NCI-H524 treated with DMSO at 0.1 percent for 48 hours (cell line): ENCODE measurements at regions not wholly inside any gene's neighbourhood (a gene's known extent, or its start where the extent isn't known, plus 50 kb on each side); places are given as distances from the start of the nearest gene placed in this dataset.

ENCODE experiments used
- DNase-seq: peaks from one replicate; lab custom pipeline; 2025; lab: John Stamatoyannopoulos, UW

DNA sequence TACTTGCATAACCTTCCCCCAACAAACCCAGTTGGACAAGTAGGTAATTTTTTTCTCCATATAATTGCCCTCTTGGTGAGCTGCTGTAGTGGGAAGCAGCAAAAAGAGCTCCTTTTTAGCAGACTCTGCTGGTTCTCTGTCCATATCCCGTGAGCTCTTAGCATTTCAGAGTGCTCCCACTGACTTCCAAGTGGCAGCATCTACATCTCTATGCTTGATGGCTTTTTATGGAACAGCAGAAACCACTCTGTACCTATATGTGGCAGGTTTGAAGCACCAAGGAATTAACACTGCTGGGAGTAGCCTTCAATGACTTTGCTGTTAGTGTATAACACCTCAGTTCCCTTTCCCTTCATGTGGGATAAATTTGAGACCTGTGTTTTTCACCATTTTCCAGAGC, 168.4 kb upstream of the NHS start:
- DNase-seq = no peak

DNA sequence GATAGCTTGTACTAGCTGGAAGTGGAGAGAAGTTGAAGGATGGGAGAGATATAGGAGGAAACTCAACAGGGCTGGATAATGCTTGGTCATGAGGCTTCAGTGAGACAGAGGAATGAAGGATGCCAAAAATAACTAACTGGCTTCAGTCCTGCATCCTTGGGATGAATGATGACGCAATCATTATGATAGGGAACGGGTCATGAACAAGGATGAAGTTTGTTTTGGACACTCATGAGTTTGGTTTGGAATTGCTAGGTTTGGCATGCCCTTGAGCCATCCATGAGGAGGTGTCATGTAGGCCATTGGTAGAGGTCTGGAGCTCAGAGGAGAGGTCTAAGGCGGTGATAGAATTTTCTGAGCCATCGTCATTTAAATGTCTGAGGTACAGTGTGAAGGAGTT, 160.0 kb upstream of the NHS start:
- no peak for DNase-seq

- DNase-seq = no peak
Measured at GRCh38 chrX:17226736-17227135, 148.3 kb upstream of the NHS start.

DNA sequence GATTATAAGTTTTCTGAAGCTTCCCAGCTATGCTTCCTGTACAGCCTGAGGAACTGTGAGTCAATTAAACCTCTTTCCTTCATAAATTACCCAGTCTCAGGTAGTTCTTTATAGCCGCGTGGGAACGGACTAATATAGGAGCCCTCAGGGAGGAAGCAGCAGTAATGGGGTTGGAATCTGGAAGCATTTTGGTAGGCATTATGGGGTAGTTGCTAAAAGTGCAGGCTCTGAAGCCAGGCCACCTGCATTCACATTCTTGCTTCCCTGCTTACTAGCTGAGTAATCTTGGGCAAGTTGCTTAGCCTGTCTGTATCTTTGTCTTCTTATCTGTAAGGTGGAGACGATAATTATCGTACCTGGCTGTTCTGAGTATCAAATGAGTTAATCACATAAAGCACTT, 137.9 kb upstream of the NHS start:
- no peak for DNase-seq

GRCh38 chrX:17242470-17242869, 132.5 kb upstream of the NHS start:
- peak; percentile 25 for DNase-seq

DNA sequence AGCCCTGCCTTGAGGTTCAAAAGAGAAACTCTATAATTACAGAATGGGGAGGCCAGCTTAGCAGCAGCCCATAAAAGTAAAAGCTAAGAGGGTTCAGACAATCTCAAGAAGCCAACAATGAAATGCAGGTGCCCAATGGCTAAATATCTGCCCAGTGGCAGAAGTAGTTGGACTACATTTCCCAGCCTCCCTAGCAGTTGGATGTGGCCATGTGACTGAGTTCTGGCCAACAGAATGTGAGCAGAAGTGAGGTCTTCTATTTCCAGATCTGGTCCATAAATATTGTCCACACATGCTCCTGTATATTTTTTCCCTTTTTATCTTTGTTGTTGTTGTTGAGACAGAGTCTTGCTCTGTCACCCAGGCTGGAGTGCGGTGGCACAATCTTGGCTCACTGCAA, 127.9 kb upstream of the NHS start:
- no peak for DNase-seq

DNA sequence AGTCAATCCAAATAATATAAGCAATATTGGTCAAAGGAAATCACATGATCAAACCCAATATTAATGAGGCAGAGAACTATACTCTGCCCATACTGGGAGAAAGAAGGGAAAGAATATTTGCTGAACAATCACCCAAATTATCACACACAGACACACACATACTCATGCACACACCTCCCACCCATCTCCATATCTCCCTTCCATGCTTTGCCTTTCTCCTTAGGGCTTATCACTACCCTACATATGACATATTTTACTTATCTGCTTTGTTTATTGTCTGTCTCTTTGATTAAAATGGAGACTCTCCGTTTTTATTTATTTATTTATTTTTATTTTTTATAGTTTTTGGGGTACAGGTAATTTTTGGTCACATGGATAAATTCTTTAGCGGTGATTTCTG, 112.9 kb upstream of the NHS start:
- no peak for DNase-seq

DNA sequence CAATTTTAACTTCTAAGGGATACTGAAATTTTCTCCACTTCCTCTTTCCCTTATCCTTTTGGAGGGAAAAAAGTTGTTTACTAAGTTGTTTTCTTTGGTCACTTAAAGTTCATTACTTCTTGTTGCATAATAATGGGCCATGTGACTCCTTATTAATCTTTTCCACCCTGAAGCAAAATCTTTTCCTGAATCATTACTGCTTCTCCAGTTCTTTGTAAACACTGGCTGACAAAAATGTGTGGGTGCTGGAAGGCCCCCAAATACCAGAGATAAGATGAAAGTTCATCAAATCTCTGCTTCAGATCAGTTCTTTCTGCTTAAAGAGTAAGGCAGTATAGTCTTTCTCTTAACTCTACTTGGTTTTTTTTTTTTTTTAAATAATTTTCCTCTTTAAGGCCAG, 108.9 kb upstream of the NHS start:
- DNase-seq = no peak

GRCh38 chrX:17278961-17279360, 96.0 kb upstream of the NHS start:
- DNase-seq = no peak

GRCh38 chrX:17285983-17286382, 89.0 kb upstream of the NHS start:
- no peak for DNase-seq

DNA sequence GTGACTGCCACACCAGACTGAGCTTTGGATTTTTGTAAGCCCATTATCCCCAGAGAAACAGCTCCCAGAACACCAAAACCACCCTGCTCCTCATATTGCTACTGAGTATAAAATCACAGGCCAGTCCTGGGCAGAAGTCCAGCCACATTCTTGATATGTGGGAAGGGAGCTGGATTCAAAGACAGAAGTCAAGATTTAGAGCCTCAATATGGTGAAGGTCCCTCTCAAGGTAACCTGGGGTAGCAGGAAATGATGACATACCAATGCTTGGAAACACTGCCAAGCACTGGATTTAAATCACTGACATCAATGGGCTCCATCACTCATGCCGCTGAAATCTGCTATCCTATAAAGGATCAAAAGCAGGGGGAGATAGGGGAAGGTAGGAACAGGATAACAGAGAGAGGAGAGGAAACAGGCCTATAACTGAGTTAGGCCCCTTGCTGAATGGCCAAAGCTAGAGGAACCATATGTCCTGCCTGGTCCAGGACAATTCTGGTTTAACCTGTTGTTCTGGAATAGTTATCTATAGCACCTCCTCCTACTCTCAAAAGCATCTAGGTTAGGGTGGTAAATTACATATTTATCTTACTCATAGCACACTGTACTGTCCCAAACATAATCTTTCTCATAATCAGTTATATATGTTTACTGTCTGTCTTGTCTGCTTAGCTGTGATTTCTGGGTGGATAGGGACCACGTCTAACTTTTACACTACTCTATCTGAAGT, 83.7 kb upstream of the NHS start:
- no peak for DNase-seq

DNA sequence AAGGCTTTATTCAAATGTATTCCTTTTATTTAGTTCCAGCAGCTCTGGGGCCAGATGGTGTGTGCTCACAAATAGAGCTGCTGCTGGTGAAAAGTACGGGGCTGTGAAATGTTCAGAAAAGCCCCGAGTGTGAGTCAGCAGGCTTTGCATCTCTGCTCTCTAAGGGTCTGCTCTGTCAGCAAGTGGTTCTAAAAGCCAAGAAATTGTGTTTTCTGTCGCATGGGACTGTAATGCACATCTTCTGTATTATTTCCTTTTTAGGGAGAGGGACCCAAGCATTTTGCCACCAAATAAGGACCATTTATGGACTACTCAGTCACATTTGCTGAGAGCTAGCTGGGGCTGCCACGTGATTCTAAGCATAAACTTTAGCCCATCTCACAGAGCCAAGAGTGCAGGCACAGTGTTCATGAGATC, 82.9 kb upstream of the NHS start:
- DNase-seq = no peak

DNA sequence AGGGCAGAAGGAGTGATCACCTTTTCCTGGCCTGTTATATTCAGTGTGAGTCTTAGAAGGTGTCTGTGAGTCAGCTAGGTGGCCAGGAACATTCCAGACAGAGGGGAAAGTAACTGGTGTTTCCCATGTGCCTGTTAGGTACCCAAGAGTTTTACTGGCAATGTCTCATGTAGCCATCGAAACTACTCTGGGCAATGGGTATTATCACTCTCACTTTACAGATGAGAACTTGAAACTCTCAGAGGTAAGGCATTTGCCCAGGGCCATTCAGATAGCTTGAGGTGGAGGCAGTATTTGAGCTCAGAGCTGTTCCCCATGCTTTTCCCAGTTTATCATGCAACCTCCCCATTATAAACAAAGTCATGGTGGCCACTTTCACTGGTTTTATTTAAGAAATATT, 80.4 kb upstream of the NHS start:
- no peak for DNase-seq

GRCh38 chrX:17295791-17296190, 79.2 kb upstream of the NHS start:
- no peak for DNase-seq

- DNase-seq = no peak
Measured at GRCh38 chrX:17298564-17298963, 76.4 kb upstream of the NHS start.

DNA sequence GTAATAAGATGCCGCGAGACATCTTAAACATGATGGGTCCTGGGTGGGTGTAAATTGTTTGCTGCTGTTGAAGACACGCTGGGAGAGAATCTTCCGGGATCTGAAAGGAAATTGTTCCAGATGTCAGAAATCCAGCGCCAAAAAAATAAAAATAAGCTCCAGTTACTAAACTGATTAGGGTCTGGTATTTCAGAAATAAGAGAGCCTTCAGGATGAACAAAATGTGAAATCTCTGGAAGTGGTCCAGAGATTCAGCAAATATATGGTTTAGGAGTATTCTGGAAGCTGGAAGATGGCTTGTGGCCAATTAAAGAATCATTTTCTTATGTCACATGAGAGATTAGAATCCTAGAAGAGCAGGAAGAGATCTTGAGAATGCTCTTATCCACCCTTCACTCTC, 75.8 kb upstream of the NHS start:
- DNase-seq = no peak

DNA sequence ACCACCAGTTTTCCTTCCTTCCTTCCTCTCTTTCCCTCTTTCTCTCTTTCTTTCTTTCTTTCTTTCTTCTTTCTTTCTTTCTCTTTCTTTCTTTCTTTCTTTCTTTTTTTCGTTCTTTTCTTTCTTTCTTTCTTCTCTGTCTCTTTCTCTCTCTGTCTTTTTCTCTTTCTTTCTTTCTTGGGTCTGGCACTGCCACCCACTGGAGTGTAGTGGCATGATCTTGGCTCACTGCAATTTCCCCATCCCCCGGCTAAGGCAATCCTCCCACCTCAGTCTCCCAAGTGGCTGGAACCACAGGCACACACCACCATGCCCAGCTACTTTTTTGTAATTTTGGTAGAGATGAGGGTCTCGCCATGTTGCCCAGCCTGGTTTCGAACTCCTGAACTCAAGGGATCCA, 51.6 kb upstream of the NHS start:
- no peak for DNase-seq
